Activated T-cell treated with anti-CD3 and anti-CD28 coated beads, Interleukin-2, amount 50 U/mL, for 72 hours (primary cell): ENCODE measurements at regions not wholly inside any gene's neighbourhood (a gene's known extent, or its start where the extent isn't known, plus 50 kb on each side); places are given as distances from the start of the nearest gene placed in this dataset.

Experiments used
- ATAC-seq, 2 donors: fragments of 150-1000 bp; cut with Tn5 transposase; replicated peaks in 1 of 2; 2 replicates each; pipeline ENCODE4 v1.10.0; 2021; ENCODE audit warnings: moderate library complexity in 2 of 2, mild to moderate bottlenecking in 1 of 2
- DNase-seq, 2 donors: peaks; one replicate each; pipeline ENCODE4 v3.0.0; 2021 to 2022; ENCODE audit warnings: mixed read lengths in 1 of 2
- H3K27ac Mint-ChIP-seq: one replicate; pipeline ENCODE4 v1.8.0; 2022; ENCODE audit warnings: mild to moderate bottlenecking, moderate library complexity, mixed read lengths
- H3K27me3 Mint-ChIP-seq: one replicate; pipeline ENCODE4 v1.8.0; 2022; ENCODE audit warnings: low read depth, mixed read lengths
- H3K36me3 Mint-ChIP-seq, 2 donors: one replicate each; pipeline ENCODE4 v1.8.0; 2022; ENCODE audit warnings: mixed read lengths in 2 of 2, mild to moderate bottlenecking in 1 of 2; ENCODE audit not compliant: insufficient read depth in 2 of 2
- H3K4me1 Mint-ChIP-seq: one replicate; pipeline ENCODE4 v1.8.0; 2022; ENCODE audit warnings: low read depth, mixed read lengths
- H3K4me3 Mint-ChIP-seq, 2 donors: one replicate each; pipeline ENCODE4 v1.8.0; 2022; ENCODE audit warnings: mild to moderate bottlenecking in 2 of 2, mixed read lengths in 2 of 2, moderate library complexity in 2 of 2
- H3K9me3 Mint-ChIP-seq, 2 donors: one replicate each; pipeline ENCODE4 v1.8.0; 2022; ENCODE audit warnings: mixed read lengths in 2 of 2

DNA sequence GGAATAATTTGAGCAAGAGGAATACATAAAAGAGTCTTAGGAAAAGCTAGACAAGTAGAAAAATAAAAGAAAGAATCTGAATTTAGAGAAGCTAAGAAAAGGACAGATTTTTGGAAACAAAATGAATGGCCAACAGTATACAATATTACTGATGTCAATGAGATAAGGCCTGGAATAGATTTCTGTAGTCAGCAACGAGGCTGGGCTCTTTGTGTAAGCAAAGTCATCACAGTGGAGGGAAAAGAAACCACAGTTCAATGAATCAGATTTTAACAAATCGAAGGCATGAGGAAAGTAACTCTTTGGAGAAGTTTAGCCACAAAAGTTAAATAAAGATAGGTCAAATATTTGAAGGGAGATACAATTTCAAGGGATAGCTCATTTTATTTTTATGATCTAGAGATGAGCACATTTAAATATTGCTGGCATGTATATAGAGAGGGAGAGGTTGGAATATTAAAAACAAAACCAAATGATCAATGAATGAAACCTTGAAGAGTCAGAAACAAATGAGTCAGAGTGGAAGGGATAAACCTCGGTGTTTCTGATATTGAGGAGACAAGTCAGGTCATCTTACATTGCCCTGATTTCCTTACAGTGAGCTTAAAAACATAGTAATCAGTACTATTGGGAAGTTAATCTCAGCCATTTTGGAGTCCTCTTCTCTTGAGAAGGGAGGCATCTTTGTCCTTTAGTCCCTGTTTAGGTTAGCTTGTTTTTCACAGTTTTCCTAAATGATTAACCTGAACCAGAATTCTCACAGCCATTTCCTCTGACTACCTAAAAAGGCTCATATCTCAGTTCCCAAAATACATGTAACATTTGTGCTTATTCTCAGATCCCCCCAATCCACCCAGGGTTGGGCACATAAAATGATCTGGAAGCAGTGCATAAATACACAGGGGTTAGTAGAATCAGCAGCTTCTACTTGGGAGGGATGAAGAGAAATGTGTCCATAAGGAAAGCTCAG lies 620.0 kb upstream of the B3GALT2 start:
- peak overlapping the region in 1 of 2 donors; percentile 26 for H3K4me3 Mint-ChIP-seq
- ATAC-seq (peak; percentile 90 to 97), DNase-seq (no peak)
- H3K27ac Mint-ChIP-seq, result peak overlapping the region; percentile 10
- H3K27me3 Mint-ChIP-seq, result no peaks in the 10 kb centered on the region
- peaks cover 2 to 3% of the 10 kb centered on the region in 2 donors for H3K36me3 Mint-ChIP-seq
- H3K9me3 Mint-ChIP-seq, result peaks cover 2% of the 10 kb centered on the region in 2 donors
- H3K4me1 Mint-ChIP-seq, result peaks cover 11% of the 10 kb centered on the region

DNA sequence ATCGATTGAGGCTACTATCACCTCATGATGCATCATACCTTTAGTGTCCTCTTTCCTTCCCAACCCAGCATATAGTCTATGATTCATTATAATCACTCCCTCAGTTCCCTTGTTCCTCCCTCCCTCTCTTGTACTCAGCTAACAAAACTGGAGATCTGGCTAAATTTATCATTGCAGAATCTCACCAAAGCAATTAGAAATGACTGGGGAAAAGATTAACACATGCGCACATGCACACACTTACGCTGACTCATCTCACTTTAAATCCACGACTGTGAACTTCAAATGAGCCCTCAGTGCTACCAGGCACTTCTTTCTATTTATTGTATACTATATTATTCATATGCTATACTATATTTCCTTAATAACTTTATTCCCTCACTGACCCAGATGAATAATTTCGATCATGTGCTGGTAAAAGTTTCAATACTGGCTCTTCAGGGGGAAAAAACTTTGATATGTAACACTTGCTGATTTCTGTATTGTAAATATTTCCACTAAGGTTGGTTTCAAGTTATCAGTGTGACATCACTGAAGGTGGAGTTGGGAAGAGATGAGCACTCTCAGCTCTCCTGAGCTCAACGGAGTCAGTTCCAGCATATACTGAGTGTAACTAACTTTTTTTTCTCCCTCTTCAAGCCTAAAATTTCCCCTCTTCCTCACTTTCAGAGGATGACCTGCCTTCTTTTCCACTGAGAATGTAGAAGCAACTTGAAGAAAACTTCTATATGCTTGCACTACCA lies 613.7 kb upstream of the B3GALT2 start:
- DNase-seq (no peak), ATAC-seq (peak; percentile 73 to 74)
- no peaks in the 10 kb centered on the region for H3K27me3 Mint-ChIP-seq
- H3K9me3 Mint-ChIP-seq, result peaks cover 2 to 4% of the 10 kb centered on the region in 2 donors
- no peak overlapping the region for H3K27ac Mint-ChIP-seq
- H3K4me1 Mint-ChIP-seq, result peaks cover 13% of the 10 kb centered on the region
- H3K4me3 Mint-ChIP-seq, result peak overlapping the region in 1 of 2 donors; percentile 4
- peaks cover 2% of the 10 kb centered on the region in 2 donors for H3K36me3 Mint-ChIP-seq

DNA sequence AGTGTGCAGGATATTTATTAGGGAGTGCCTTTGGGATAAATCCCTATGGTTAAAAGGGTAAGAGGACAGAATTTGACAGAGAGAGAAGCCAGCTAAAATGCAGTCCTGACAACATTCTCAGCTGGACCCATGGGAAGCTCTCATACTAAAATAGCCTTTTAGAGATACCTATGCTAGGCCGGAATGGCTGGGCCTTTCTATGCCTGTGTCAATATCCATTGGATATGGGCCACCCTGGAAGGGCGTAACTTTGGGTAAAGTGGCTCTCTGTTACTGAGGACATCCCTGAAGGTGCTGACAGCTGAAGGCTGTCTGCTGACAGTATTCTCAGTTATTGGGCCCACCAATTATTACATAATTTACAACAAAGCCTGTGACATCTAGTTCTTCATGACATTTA lies 613.0 kb upstream of the B3GALT2 start:
- DNase-seq, result no peak
- H3K36me3 Mint-ChIP-seq, result peaks cover 2% of the 10 kb centered on the region in 2 donors
- peaks cover 13% of the 10 kb centered on the region for H3K4me1 Mint-ChIP-seq
- ATAC-seq, result no peak
- H3K4me3 Mint-ChIP-seq, result no peak overlapping the region
- H3K9me3 Mint-ChIP-seq, result peaks cover 2 to 4% of the 10 kb centered on the region in 2 donors
- no peak overlapping the region for H3K27ac Mint-ChIP-seq
- H3K27me3 Mint-ChIP-seq, result no peaks in the 10 kb centered on the region

DNA sequence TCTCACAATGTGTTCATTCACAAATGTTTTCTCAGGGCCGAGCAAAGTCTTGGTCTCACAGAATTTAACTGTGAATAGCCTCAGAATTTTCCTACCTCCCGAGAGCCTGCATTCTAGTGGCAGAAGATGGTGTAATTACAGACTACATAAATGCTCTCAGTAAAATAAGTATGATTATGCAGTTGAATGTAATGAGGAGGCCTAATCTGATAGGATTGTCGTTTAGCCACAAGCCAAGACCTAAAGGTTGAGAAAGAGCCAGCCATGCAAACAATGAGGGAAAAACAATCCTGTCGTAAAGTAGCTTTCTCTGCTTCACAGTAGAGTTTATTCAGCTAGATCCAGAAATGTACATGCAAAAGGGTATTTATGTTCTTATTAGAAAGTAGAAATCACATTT lies 607.8 kb upstream of the B3GALT2 start:
- DNase-seq, result no peak
- no peaks in the 10 kb centered on the region for H3K27me3 Mint-ChIP-seq
- no peak overlapping the region for H3K27ac Mint-ChIP-seq
- no peaks in the 10 kb centered on the region for H3K36me3 Mint-ChIP-seq
- no peaks in the 10 kb centered on the region for H3K4me1 Mint-ChIP-seq
- ATAC-seq, result no peak
- peaks cover 0 to 3% of the 10 kb centered on the region in 2 donors for H3K9me3 Mint-ChIP-seq
- H3K4me3 Mint-ChIP-seq, result no peak overlapping the region

DNA sequence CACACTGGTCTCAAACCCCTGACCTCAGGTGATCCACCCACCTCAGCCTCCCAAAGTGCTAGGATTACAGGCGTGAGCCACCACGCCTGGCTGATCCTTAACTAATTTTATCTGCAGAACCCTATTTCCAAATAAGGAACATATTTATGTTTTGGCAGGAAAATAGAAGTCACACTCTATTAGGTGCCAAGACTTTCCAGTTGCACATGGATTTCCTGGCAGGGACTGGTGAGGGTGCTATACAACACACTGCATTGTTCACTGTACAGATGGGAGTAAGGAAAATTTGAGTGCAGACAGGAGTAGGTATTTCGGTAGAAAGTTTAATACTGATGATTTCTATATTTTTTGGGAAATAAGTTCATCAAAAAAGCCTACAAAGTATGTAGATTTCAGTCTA lies 605.3 kb upstream of the B3GALT2 start:
- Mint-ChIP-seq H3K36me3 (no peaks in the 10 kb centered on the region), H3K27me3 (no peaks in the 10 kb centered on the region), H3K27ac (no peak overlapping the region), H3K4me1 (no peaks in the 10 kb centered on the region), H3K9me3 (peaks cover 0 to 3% of the 10 kb centered on the region in 2 donors), H3K4me3 (no peak overlapping the region)
- DNase-seq (no peak), ATAC-seq (no peak)

DNA sequence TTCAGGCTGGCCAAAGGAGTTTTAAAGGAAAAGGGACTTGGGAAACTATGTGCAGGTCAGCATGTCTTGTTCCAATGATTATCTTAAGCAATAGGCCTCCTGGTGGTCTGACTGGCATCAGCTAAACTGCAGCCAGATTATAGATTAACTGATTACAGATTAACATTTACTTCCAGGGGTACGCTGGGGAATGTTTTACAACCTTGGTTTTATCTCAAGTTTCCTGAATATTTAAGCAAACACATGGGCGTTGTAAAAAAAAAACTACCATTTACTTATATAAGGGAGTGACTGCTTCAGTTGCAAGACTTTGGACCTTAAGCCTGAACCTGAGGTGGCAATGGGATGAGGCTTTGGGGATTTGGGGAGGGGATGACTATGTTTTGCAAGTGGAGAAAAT lies 600.6 kb upstream of the B3GALT2 start:
- Mint-ChIP-seq H3K9me3 (no peaks in the 10 kb centered on the region), H3K36me3 (no peaks in the 10 kb centered on the region), H3K4me3 (no peak overlapping the region), H3K4me1 (no peaks in the 10 kb centered on the region), H3K27me3 (no peaks in the 10 kb centered on the region), H3K27ac (no peak overlapping the region)
- DNase-seq, result no peak
- no peak for ATAC-seq

DNA sequence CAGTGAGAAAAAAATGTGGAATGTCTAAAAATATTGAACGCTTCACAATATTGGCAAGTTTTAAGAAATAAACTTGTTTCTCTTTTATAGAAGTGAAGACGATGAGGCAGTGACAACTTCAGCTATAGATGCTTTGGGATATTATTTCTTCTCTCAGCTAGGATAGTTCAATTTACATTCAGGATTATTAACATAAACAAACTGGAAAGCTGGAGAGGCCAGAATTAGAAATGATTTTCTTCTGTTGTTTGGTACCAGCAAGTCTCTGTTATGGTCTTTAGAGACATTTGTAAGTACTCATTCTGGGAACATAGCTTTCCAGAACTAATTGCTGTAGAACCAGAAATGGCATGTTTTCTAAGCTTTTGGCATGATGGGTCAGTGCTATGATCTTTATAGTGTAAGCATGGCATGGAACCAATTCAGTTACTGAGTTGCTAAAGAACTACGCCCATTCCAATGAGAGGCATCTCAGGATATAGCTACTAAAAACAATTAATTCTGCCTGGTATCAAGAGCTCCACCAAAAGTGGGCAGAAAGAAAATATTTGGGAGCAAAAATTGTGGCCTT lies 599.5 kb upstream of the B3GALT2 start:
- DNase-seq (no peak), ATAC-seq (no peak)
- Mint-ChIP-seq H3K4me1 (no peaks in the 10 kb centered on the region), H3K27ac (no peak overlapping the region), H3K27me3 (no peaks in the 10 kb centered on the region), H3K4me3 (no peak overlapping the region), H3K9me3 (no peaks in the 10 kb centered on the region), H3K36me3 (no peaks in the 10 kb centered on the region)

DNA sequence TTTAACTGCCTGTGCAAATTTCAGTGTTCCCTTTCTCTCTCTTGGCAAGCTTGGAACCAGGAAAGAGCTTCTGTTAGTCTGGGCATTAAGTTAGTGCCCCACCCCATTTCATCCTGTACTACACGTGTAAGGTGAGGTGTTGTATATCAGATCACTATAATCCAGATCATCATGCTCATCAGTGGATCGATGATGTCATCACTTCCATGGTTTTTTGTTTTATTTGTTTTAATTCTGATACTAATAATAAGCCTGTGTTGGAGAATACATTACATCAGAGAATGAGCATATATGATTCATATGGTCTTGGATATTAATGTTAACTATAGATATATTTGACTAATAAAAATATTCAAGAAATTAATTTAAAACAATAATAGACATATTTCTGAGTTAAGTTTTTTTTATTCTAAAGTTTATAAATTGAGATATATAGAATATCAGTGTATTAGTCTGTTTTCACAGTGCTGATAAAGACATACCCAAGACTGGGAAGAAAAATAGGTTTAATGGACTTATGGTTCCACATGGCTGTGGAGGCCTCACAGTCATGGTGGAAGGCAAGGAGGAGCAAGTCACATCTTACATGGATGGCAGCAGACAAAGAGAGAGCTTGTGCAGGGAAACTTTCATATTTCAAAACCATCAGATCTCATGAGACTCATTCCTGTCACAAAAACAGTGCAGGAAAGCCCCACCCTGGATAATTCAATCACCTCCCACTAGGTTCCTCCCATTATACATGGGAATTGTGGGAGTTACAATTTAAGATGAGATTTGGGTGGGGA lies 588.3 kb upstream of the B3GALT2 start:
- Mint-ChIP-seq H3K4me3 (no peak overlapping the region), H3K36me3 (peaks cover 5 to 8% of the 10 kb centered on the region in 2 donors), H3K4me1 (peaks cover 5% of the 10 kb centered on the region), H3K9me3 (peaks cover 2 to 3% of the 10 kb centered on the region in 2 donors), H3K27me3 (no peaks in the 10 kb centered on the region), H3K27ac (no peak overlapping the region)
- ATAC-seq (no peak), DNase-seq (no peak)

DNA sequence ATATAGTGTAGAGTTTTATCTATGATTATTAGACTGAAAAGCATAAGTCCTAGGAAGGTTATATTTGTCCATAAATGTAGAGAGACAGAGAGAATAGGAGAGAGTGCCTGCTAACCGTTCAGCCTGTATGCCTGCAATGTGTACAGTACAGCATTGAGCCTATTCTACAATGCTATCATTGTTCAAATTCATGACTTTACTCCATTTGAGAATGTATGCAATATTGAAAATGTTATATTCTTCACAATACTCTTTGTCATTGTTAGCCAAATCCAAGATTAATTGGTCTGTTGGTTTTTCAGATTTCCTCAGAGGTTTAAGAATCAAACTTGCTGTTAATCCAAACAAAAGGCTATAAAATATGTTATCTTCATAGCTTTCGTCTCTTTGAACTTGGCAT lies 585.2 kb upstream of the B3GALT2 start:
- H3K27ac Mint-ChIP-seq, result no peak overlapping the region
- peaks cover 5% of the 10 kb centered on the region for H3K4me1 Mint-ChIP-seq
- no peaks in the 10 kb centered on the region for H3K27me3 Mint-ChIP-seq
- H3K9me3 Mint-ChIP-seq, result peaks cover 2 to 3% of the 10 kb centered on the region in 2 donors
- DNase-seq (no peak), ATAC-seq (no peak)
- no peak overlapping the region for H3K4me3 Mint-ChIP-seq
- peaks cover 2 to 7% of the 10 kb centered on the region in 2 donors for H3K36me3 Mint-ChIP-seq

DNA sequence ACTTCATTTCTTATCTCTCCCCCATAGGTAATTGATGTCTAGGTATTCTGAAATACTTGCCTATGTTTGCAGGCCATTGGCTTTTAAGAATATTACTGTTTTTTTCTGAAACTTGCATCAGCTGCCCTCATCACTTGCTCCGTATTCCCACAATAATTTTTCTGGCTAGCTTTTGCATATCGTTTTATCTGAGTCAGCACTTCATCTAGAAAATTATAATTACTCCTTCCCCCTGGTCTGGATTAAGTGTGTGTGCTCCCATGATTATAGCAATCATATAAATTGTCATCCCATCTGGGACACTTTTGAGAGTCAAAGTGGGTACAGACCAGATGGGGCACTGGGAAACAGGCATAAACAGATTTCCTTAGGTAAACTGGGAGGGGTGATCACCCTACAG lies 583.2 kb upstream of the B3GALT2 start:
- H3K4me1 Mint-ChIP-seq, result peaks cover 5% of the 10 kb centered on the region
- H3K27ac Mint-ChIP-seq, result no peak overlapping the region
- no peak for DNase-seq
- no peak for ATAC-seq
- H3K36me3 Mint-ChIP-seq, result no peaks in the 10 kb centered on the region
- no peak overlapping the region for H3K4me3 Mint-ChIP-seq
- no peaks in the 10 kb centered on the region for H3K27me3 Mint-ChIP-seq
- no peaks in the 10 kb centered on the region for H3K9me3 Mint-ChIP-seq

DNA sequence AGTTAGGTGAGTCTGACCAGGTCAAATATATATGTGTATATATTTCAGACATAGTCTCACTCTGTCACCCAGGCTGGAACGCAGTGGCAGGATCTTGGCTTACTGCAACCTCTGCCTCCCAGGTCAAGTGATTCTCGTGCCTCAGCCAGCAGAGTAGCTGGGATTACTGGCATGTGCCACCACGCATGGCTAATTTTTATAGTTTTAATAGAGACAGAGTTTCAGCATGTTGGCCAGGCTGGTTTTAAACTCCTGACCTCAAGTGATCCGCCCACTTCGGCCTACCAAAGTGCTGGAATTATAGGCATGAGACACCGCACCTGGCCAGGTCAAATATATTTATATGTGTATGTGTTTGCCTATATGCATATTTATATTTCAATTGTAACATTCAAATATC lies 581.5 kb upstream of the B3GALT2 start:
- H3K36me3 Mint-ChIP-seq, result no peaks in the 10 kb centered on the region
- no peaks in the 10 kb centered on the region for H3K4me1 Mint-ChIP-seq
- ATAC-seq (no peak), DNase-seq (no peak)
- H3K4me3 Mint-ChIP-seq, result no peak overlapping the region
- H3K9me3 Mint-ChIP-seq, result no peaks in the 10 kb centered on the region
- no peaks in the 10 kb centered on the region for H3K27me3 Mint-ChIP-seq
- H3K27ac Mint-ChIP-seq, result no peak overlapping the region

DNA sequence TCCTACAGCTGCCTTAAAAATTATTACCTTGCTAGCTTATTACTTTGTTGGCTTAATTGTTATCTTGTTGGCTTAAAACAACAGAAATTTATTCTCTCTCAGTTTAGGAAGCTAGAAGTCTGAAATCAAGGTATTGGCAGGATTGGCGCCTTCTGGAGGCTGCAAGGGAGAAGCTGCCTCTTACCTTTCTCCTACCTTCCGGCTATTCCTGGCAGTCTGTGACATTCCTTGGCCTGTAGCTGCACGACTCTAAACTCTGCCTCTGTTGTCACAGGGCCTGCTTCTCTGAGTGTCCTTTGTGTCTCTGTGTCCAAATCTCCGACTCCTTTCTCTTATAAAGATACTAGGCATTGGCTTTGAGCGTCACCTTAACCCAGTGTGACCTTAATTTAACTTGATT lies 579.9 kb upstream of the B3GALT2 start:
- Mint-ChIP-seq H3K4me3 (no peak overlapping the region), H3K36me3 (no peaks in the 10 kb centered on the region), H3K27me3 (no peaks in the 10 kb centered on the region), H3K9me3 (no peaks in the 10 kb centered on the region), H3K27ac (no peak overlapping the region), H3K4me1 (no peaks in the 10 kb centered on the region)
- ATAC-seq, result no peak
- no peak for DNase-seq
